Tibial nerve (tissue), 4 donors: ENCODE measurements at regions not wholly inside any gene's neighbourhood (a gene's known extent, or its start where the extent isn't known, plus 50 kb on each side); places are given as distances from the start of the nearest gene placed in this dataset.

Experiments
- DNase-seq, 2 donors: peaks; one replicate each; pipeline ENCODE4 v3.0.0-alpha.2; 2019; ENCODE audit warnings: low spot score in 2 of 2
- H3K27ac ChIP-seq, 4 donors: fragments of 200-600 bp; sonication (generic) in 3 of 4; one replicate each; pipeline ENCODE4 v1.5.1; 2017 to 2019; ENCODE audit warnings: mild to moderate bottlenecking in 1 of 4
- H3K27me3 ChIP-seq, 2 donors: fragments of 200-600 bp; sonication (generic) in 1 of 2; one replicate each; pipeline versions ENCODE4 v1.5.1 to v1.6.0; 2017 to 2019
- H3K36me3 ChIP-seq, 3 donors: fragments of 200-600 bp; sonication (generic); one replicate each; pipeline ENCODE4 v1.5.1; 2018 to 2019
- H3K4me1 ChIP-seq, 4 donors: fragments of 200-600 bp; sonication (generic) in 3 of 4; one replicate each; pipeline ENCODE4 v1.5.1; 2017 to 2019
- H3K4me3 ChIP-seq, 4 donors: fragments of 200-600 bp; sonication (generic) in 3 of 4; one replicate each; pipeline ENCODE4 v1.5.1; 2017 to 2019; ENCODE audit warnings: mild to moderate bottlenecking in 1 of 4, moderate library complexity in 1 of 4
- H3K9me3 ChIP-seq, 4 donors: fragments of 200-600 bp; sonication (generic) in 3 of 4; one replicate each; pipeline ENCODE4 v1.5.1; 2017 to 2019
- EP300 ChIP-seq, 2 donors: sonication (generic); formaldehyde crosslinking; IDR thresholded peaks; one replicate each; pipeline ENCODE4 v1.6.1; 2017; ENCODE audit warnings: antibody characterized with exemption in 2 of 2, mild to moderate bottlenecking in 1 of 2
- POLR2A ChIP-seq, 2 donors: fragments of 450-650 bp; IDR thresholded peaks; one replicate each; pipeline ENCODE4 v1.6.1; 2017; ENCODE audit warnings: antibody characterized with exemption in 2 of 2, mild to moderate bottlenecking in 2 of 2, moderate library complexity in 2 of 2
- WGBS, 2 donors: methylation state at CpG; one replicate each; pipeline ENCODE4 v1.1.5; 2018; 5-methylcytosine and 5-hydroxymethylcytosine counted together
- TF ChIP-seq, protein P1 (sequence below), 5 experiments: fragments of 200-600 bp in 3 of 5; fragments of 450-650 bp in 2 of 5; sonication (generic) in 3 of 5; IDR thresholded peaks; one replicate each; pipeline ENCODE4 v1.5.1; 2016 to 2019; ENCODE audit warnings: antibody characterized with exemption in 5 of 5, mild to moderate bottlenecking in 3 of 5, moderate library complexity in 2 of 5

DNA sequence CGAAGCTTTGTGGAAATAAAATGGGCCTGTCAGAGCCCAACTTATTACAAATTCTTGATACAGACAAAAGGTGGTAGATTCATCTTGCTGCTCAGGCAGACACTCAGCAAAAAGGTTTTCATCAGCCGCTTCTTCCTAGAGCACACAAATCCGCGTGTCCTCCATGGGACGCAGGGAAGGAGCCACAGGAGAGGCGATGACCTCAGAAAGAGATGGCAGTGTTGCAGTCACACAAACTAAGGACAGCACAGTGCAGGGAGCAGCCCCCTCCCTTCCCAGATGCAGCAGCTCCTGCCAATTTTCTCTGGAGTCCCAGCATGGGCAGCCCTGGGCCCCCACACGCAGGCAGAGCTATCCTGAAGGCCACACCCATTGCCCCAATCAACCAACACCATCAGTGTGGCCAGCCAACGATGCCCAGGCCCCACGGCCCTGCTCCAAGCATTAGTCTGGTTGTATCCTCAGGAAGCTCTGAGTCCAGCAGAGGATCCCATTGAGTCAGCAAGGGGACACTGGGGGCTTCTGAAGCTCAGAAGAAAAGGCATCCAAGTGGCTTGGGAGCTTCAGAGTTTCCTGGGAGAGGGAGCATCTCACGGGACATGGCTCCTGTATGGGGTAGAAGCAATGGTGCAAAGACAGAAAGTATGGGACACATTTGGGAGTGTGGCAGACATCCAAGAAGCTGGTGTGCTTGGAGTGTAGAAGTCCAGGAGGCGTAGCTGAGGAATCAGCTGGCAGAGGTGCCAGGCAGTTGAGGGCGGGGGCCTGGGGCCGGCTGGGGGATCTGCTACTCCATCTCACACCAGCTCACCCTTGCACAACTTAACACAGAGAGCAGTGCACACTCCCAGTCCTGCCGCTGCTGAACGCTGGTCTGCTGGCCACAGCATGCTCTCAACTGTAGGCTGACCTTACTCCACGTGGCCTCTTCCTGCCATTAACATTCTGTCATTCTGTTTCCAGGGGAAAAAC is 142.1 kb upstream of the CST7 start:
- H3K27me3 ChIP-seq = no peaks in the 10 kb centered on the region
- TF ChIP-seq POLR2A (IDR thresholded peaks at IDR 0.05) (no peak), EP300 (IDR thresholded peaks at IDR 0.05) (no peak)
- TF ChIP-seq, protein P1, sequence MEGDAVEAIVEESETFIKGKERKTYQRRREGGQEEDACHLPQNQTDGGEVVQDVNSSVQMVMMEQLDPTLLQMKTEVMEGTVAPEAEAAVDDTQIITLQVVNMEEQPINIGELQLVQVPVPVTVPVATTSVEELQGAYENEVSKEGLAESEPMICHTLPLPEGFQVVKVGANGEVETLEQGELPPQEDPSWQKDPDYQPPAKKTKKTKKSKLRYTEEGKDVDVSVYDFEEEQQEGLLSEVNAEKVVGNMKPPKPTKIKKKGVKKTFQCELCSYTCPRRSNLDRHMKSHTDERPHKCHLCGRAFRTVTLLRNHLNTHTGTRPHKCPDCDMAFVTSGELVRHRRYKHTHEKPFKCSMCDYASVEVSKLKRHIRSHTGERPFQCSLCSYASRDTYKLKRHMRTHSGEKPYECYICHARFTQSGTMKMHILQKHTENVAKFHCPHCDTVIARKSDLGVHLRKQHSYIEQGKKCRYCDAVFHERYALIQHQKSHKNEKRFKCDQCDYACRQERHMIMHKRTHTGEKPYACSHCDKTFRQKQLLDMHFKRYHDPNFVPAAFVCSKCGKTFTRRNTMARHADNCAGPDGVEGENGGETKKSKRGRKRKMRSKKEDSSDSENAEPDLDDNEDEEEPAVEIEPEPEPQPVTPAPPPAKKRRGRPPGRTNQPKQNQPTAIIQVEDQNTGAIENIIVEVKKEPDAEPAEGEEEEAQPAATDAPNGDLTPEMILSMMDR (IDR thresholded peaks at IDR 0.05) = no peak
- no peak for DNase-seq

DNA sequence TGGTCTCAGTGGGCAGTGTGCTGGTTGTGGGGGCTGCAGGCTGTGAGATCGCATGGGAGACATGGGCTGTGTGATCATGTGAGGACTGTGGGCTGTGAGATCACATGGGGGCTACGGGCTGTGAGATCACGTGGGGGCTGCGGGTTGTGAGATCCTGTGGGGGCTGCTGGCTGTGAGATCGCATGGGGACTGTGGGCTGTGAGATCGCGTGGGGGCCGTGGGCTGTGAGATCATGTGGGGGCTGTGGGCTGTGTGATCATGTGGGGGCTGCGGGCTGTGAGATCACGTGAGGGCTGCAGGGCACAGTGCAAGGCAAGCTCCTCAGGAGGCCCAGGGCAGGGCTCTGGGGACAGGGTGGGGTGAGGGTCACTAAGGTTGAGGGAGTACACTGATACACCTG is 140.5 kb upstream of the CST7 start:
- 66 to 68% methylated on average over 10 of the region's 10 CpGs for WGBS, 2 donors
- H3K27me3 ChIP-seq = no peaks in the 10 kb centered on the region

More for the DNA sequence above, 142.1 kb upstream of the CST7 start:
- no peaks in the 10 kb centered on the region for H3K36me3 ChIP-seq
- no peak overlapping the region for H3K27ac ChIP-seq
- WGBS, 2 donors = 78 to 79% methylated on average over 16 of the region's 16 CpGs
- H3K9me3 ChIP-seq = no peaks in the 10 kb centered on the region
- no peak overlapping the region for H3K4me3 ChIP-seq
- H3K4me1 ChIP-seq = no peaks in the 10 kb centered on the region

DNA sequence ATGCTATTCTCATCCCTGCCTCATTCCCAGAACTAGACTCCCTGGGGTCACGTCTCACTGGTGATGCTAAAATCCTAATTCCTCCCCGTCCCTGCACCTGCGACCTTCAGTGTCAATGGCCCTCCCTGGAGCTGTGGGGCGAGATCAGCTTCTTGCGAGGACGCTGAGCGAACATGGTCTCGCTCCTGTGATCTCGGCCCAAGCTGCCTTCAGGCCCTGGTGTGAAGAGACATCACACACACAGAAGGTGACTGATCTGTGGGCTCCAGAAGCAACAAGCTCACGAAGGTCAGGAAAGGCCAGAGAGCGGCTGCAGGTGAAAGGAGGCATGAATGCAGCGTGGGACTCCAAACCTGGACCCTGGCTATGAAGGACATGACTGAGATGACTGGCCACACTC is 139.5 kb upstream of the CST7 start:
- Histone ChIP-seq H3K4me3 (no peak overlapping the region), H3K4me1 (no peaks in the 10 kb centered on the region), H3K36me3 (no peaks in the 10 kb centered on the region), H3K27ac (no peak overlapping the region), H3K9me3 (peaks cover 0 to 3% (median 0%) of the 10 kb centered on the region in 4 donors), H3K27me3 (no peaks in the 10 kb centered on the region)
- DNase-seq = no peak
- no peak for TF ChIP-seq EP300 (IDR thresholded peaks at IDR 0.05)
- TF ChIP-seq, protein P1 (IDR thresholded peaks at IDR 0.05) = no peak
- TF ChIP-seq POLR2A (IDR thresholded peaks at IDR 0.05) = no peak
- whole genome bisulfite sequencing, 2 donors = 84 to 89% methylated on average over 12 of the region's 12 CpGs

More for the DNA sequence above, 140.5 kb upstream of the CST7 start:
- H3K27ac ChIP-seq = no peak overlapping the region
- no peak for DNase-seq
- no peaks in the 10 kb centered on the region for H3K4me1 ChIP-seq
- H3K4me3 ChIP-seq = no peak overlapping the region
- peaks cover 0 to 3% (median 0%) of the 10 kb centered on the region in 4 donors for H3K9me3 ChIP-seq
- no peaks in the 10 kb centered on the region for H3K36me3 ChIP-seq
- TF ChIP-seq EP300 (IDR thresholded peaks at IDR 0.05) = no peak
- TF ChIP-seq POLR2A (IDR thresholded peaks at IDR 0.05) = no peak
- TF ChIP-seq, protein P1 (IDR thresholded peaks at IDR 0.05) = no peak

DNA sequence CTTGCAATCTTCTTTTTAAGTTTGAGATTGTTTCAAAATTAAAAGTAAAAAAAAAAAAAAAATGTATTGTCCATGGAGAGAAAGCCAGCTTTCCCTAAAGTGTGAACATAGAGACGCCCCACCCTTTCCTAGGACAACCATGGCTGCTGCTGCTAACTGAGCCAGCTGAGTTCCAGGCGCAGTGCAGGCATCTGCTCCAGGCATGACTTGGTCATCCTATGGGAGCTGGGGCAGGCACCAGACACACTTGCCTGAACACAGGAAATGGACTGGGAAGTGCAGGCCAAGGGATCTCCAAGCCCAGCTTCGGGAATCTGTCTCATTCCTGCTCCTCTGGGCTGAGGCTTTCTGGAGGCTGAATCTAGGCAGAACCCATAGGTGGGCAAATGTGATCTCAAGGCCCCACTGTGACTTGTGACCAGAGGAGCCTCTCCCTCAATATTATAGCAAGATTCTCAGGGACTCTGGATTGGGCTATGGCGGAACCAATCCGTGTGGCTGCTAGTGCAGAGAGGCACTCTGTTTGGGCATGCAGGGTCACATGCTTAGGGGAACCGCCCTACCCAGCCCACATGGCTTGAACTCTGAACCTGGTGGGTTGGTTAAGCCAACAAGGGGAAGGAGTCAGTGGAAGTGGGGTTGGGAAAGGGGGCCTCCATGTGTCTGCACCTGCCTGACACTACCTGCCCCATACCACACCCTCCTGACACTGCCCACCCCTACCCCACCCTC is 138.2 kb upstream of the CST7 start:
- H3K36me3 ChIP-seq = no peaks in the 10 kb centered on the region
- H3K4me1 ChIP-seq = no peaks in the 10 kb centered on the region
- no peak for DNase-seq
- H3K27ac ChIP-seq = no peak overlapping the region
- no peak overlapping the region for H3K4me3 ChIP-seq
- WGBS, 2 donors = 81 to 87% methylated on average over 6 of the region's 6 CpGs
- TF ChIP-seq, protein P1 (IDR thresholded peaks at IDR 0.05) = no peak
- TF ChIP-seq POLR2A (IDR thresholded peaks at IDR 0.05) = no peak
- no peak for TF ChIP-seq EP300 (IDR thresholded peaks at IDR 0.05)
- H3K9me3 ChIP-seq = peaks cover 0 to 3% (median 0%) of the 10 kb centered on the region in 4 donors
- H3K27me3 ChIP-seq = no peaks in the 10 kb centered on the region

DNA sequence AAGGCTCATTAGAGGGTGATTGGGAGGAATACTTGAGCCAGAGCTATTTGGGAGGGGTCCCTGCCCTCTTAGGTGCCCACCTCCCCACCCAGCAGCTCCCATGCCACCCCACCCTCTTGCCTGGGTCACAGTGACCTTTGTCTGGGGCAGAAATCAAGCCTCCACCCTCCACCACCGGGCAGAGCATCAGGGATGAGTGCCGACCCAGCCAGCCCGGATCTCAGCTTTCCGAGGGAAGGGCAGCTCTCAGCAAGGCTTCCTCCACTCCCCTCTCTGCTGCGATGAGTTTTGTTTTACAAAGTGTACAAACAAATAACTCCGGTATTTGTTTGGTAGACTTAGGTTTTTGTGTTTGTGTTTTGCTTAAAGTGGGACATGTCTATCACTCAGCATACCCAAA is 136.7 kb upstream of the CST7 start:
- no peak for DNase-seq
- H3K36me3 ChIP-seq = no peaks in the 10 kb centered on the region
- no peaks in the 10 kb centered on the region for H3K4me1 ChIP-seq
- no peak overlapping the region for H3K27ac ChIP-seq
- H3K4me3 ChIP-seq = no peak overlapping the region
- 66 to 70% methylated on average over 6 of the region's 6 CpGs for WGBS, 2 donors
- no peak for TF ChIP-seq EP300 (IDR thresholded peaks at IDR 0.05)
- no peak for TF ChIP-seq POLR2A (IDR thresholded peaks at IDR 0.05)
- TF ChIP-seq, protein P1 (IDR thresholded peaks at IDR 0.05) = no peak
- H3K9me3 ChIP-seq = peaks cover 0 to 3% (median 0%) of the 10 kb centered on the region in 4 donors
- no peaks in the 10 kb centered on the region for H3K27me3 ChIP-seq
